Activated CD8-positive, alpha-beta memory T cell treated with anti-CD3 and anti-CD28 coated beads for 24 hours (primary cell): ENCODE measurements at regions not wholly inside any gene's neighbourhood (a gene's known extent, or its start where the extent isn't known, plus 50 kb on each side); places are given as distances from the start of the nearest gene placed in this dataset.

Experiments used
- DNase-seq: peaks from one replicate; pipeline ENCODE4 v3.0.0-alpha.2; 2020

DNA sequence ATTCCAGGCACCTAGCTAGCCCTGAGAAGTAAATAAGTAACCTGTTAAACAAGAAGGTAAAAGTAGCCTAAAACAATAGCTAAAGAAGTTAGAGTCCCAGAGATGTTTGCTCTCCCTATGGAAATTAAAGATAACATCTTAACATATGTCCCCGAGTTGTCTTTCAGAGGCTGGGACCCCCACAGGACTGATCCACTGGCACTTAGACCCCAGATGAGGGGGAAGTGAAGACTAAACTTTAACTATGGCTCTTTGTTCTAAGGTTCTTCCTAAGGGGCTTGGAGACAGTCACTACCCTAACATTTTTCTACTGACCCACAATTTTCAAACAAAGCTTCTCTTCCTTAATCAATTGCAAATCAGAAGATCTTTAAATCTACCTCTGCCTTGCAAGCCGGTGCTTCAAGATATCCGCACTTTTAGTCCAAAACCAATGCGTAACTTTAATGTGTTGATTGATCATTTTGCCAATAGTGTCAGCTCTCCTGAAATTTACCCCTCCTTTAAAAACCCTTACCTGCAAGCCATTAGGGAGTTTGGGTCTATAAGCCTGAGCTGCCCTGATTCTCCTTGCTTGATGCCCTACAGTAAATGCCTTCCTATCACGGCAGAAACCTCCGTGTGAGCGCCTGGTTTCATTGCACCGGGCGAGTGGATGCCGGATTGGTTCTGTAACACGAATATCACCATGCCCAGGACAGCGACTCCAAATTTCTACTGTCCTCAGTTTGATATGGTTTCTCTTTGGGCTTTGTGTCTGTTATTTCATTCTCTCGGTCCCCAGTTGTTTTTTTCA is 404.4 kb downstream of the SIPA1L2 start:
- DNase-seq: no peak

DNA sequence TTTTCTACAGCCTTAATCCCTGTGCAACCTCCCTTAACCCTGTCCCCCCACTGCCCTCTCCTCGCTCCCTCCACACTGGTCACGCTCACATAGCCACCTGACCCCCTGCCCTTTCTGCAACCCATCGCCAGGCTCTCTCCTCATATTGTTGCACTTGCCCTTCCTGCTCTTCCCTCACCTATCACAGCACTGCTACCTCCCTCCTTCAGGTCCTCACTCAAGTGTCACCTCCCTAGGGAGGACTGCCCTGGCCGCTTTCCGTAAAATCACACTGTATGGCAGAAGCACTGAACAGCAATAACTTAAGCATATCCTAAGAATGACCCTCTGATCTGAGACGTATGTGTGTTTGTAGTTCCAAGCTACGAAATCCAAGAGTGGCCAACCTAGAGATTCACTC is 406.0 kb downstream of the SIPA1L2 start:
- DNase-seq: no peak

DNA sequence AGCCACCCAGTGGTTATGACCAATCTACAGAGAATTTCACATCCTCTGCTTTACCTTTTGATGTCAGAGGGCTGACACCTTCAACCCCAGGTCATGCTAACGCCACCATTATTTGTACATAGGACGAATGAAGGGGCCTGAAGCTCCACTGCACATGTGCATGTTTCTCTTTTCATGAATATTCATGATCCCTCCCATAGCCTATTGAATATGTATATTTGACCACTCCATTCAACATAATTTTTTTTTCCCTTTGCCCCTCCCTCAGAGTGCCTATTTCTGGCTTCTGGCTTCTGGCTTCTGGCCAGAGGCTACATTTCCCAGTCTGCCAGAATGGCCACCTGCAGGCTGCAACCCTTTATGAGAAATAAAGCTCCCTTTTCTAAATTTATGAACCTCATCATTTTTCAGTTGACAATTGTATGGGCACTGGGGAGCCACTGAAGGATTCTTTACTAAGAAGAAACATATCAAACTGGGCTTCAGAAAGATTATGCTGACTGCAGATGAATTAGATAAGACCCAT is 406.7 kb downstream of the SIPA1L2 start:
- DNase-seq: no peak

DNA sequence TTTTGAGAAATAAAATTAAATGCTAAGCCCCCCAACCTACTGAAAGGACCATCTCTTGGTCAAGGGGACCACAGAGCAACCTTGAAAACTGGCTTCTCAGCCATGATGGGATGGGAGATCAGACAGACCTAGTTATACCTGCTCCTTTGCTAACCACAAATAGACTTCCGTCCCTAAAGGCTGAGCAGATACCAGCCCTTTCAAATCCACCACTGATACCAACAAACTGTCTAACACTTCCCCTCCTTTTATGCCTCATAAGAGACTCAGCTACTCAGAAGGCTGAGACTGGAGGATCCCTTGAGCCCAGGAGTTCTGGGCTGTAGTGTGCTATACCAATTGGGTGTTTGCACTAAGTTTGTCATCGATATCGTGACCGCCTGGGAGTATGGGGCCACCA is 407.3 kb downstream of the SIPA1L2 start:
- no peak for DNase-seq

DNA sequence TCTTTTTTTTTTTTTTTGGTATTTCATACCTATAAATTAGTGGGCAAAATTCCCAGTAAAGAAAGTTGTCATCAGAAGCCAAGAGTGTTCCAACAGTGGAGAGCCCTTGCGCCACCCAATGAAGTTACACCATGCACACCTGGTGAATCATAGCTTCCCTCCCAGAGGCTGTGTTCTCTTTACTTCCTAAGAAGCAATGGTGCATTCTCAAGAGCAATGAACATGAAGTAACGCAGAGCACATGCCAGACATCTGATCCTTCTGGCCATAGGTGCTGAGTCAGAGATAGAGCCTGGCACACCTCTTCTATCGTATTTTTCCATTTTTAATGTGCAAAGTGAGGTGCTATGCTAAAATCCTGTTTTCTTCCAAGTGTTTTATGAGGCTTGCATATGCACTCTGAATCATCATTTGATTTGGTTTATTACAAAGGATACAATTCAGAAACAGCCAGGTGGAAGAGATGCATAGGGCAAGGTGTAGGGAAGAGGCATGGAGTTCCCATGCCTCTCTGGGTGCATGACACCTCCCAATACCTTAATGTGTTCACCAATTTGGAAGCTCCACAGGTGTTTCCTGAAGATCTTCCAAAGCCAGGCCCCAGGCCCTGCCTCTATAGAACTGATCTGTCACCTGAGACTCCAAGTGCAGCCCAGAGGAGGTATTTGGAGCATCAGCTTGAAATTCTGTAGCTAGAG is 408.0 kb downstream of the SIPA1L2 start:
- DNase-seq: no peak

DNA sequence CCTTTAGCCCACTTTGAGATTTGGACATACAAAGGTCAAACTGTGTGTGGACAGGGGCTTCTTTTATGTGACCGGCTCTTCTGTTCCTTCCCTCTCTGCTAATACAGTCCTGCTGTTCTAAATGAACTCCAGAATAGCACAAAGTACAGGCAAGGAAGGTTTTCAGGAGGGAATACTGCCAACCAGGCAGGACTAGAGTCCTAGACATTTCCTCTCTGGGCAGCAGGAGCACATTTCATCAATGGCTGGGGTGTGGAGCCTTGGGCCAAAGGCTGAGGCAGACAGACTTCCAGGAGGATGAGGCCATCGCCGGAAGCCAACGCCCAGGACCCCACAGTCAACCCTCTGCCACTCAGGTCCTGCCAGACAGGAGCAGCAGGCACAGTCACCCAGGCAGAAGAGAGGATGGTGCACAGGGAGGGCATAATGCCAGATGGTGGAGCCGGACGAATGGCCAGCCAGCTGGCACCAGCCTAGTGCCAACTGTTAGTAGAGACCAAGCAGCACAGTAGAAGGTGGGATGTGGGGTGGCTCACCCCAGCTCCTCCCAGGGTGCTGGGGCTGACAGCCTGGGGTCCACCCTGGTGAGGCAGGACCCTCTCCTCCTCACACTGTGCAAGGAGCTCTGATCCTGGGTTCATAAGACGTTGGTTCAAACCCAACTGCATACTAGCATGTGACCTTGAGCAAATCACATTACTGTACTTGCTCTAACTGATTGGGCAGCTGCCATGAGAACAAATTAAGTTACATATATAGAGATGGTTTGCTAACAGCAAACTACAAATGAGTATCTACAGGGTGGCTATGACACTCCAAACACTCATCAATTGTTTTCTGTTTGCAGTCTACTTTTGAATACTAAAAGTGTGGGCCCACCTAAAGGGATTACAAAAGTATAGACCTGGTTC is 410.7 kb downstream of the SIPA1L2 start:
- no peak for DNase-seq

DNA sequence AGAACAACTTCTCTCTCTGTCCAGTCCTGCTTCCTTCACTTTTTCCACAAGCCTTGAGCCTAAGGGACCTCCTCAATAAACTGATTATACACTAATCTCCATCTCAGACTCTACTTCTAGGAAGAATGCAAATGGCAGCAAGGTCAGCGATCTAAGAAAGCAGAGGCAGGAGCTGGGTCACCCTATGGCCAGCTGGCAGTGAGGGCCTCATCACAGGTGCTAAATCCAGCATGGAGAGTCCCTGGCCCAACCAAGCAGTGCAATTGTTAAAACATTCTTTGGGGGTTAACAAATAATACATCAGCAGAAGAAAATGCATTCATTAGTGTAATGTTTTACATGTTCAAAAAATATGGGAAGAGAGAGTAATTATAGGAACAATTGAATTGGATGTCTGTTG is 416.0 kb downstream of the SIPA1L2 start:
- no peak for DNase-seq

DNA sequence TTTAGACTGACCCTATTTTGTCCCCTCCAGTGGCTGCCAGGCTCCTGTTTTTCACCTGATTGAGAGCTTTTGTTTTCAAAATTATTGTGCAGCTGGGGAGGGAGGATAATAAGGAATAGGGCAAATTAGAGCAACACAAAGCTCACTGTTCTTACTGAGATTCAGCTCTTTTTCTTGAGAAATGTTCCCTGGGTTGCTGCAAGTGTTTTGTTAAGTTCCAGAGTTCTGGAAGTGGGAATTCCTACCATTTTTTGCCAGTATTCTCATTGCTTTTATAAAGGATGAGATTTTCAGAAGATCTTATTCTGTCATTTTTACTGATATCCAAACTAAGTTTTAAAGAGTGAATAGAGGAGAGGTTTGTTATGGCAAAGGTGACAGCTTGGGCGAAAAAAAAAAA is 417.7 kb downstream of the SIPA1L2 start:
- DNase-seq: no peak

DNA sequence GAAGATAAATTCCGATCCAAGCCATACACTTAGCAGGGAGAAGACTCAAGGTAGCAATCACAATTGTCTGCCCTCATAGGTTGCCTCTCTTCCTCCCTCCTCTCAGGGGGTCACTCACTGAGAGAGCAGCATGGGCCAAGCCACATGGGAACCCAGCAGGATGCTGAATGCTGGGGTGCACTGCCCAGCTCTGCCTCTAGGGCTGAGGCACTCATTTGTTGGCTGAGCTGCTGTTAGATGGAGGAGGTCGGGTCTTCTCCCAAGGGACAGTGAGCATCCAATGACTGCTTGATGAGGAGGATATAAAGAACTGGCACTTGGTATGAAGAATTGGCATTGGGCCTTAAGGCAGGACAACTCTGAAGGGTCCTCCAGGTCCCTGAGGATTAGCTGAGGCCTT is 418.8 kb downstream of the SIPA1L2 start:
- DNase-seq: no peak

DNA sequence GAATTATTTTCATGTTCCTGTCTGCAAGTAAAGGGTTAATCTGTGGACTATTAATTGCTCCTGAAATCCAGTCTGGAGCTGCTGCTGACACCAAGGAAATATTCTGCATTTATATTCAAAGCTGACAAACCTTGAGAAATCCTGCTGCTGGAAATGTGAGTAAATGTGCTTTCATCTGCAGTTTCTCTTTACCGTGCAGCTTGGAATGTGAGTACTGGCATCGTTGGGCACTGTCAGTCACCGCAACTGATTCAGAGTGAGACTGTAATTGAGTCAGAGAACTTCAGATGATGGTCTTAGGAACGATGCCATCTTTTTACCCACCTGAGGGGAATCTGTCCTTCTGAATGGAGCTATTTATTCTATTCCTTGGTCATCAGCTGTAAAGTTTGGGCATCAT is 420.6 kb downstream of the SIPA1L2 start:
- DNase-seq: no peak

DNA sequence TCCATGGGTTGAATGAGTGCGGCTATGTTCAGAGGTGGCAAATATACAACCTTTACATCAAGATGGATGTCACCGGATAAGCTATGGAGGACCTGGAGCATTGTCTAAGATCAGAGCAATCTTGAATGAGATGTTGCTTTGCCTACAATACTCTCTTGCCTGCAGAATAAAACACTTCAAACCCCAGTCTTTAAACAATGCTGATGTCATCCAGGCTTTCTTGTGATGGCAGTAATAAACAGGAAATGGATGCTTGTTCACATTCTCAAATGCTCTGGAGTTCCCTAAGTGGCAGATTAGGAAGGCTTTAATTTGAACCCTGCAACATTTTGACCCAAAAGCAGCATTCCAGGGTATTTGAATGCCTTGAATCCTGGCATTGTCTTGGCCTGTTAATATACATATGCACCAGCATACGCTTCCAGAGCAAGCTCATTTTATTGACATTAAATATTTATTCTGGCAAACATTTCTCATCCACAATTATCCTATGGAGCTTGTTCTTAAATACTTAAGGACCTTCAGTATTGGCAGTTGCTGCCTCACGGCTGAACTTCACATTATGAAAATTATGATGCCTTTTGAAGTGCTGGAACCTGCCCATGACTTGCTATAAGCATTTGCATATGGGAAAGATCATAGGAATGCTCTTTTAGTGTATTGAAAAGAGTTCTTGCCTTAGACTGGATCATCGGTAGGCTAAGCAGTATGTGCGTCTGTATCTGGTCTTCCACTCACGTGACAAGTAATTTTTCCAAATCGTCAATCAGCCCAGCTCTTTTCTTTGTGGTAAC is 422.7 kb downstream of the SIPA1L2 start:
- no peak for DNase-seq

DNA sequence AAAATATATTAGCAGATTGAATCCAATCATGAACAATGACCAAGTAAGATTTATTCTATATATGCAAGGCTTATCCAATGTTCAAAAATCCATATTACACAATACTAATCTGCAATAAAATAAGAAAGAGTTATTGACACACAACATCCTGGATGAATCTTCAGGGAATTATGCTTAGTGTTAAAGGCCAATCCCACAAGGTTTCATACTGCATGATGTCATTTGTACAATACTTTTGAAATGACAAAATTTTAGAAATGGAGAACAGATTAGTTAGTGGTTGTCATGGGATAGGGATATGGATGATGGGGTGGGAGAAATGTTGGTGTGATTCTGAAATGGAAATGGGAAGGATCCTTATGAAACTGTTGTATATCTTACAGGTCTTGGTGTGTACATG is 425.7 kb downstream of the SIPA1L2 start:
- no peak for DNase-seq

DNA sequence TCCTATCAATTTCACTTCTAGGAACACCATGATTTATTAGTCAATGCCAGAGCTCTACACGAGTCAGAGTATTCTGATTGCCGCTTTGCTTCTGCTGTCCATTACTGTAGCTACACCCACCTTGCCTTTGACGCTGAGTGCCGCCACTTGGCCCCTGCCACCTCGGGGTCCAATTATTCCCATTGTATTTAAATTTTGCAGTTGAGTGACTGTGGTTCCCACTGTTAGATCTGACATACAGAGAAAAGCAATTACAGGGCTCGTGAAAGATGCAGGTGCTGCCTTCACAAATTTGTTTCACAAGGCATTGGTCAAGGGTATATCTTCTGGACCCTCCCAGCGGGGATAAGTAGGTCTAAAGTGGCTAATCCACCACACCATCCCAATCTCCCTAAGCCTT is 428.9 kb downstream of the SIPA1L2 start:
- no peak for DNase-seq

DNA sequence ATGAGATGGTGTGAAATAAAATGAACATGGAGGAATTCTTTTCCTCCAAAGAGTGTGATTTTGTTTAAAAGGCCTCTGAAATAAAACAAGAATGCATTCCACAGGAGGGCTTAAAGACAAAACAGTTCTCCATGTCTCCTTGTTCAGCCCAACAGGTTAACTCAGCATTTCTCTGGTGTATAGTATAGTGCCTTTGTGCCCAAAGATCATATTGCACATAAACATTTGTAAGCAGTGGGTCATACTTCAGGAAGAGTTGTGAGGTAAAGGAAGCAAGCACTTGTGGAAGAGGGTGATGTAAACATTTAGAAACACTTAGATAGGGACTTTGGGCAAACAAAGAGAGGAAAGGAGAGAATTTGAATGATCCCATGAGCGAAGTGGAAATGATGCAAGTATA is 433.9 kb downstream of the SIPA1L2 start:
- DNase-seq: no peak

DNA sequence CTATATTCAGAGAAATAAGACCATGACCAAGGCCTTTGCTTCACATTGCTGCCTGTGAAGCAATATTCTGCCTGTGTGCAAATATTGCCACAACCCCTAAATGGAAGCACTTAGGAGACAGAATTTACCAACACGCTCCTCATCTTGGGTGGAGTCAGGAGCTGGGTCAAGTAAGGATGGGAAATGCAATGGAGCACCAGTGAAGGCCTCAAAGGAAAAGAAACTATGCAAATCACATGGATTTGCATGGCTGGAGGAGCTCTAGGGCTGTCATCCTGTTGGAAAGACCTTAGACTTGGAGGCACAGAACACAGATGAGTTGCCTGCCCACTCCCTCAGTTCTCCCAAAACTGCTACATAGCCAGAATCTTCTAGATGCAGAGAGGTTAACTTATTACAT is 435.5 kb downstream of the SIPA1L2 start:
- DNase-seq: no peak

DNA sequence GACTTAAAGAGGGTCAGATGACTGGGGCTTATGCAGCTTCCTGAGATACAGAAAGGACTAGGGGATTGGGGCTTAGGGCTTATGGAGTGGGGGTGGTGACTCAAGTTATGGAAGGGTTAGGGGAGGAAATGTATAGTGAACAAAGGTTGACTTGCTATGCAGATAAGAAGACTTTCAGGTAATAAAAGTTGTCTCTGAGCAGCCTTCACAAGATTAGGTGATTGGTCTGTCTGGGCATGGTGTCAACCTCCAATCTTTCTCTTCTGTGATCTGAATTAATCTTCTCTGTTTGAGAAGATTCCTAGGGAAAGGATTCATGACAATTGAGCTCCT is 436.5 kb downstream of the SIPA1L2 start:
- DNase-seq: no peak

DNA sequence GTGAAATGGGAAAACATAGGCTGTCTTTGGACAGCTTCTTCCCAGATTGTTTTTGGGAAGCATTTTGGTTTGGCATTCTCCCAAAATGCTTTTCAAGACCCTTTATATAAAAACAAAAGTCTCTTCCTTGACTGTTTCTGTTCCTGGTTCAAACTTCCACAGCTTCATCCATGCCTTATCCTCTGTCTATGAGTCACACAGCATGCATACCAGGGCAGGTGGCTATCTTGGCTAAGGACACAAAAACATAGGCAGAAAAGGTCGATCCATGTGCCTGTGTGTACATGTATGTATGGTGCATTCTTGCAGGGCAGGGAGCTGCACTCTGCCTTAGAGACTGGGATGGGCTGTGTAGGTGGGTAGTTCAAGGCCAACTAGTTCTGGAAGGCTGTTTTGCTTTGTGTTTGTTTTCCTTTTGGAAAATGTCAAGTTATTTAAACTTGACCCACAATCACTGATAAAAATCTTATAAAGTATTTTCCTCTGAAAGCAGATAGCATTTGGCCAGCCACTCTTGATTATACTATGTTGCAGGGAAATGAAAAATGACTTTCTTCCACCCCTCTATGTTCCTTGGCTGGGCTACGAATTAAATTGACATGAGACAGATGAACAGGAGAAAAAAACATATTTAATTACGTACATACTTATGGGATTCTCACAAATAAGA is 437.0 kb downstream of the SIPA1L2 start:
- no peak for DNase-seq

DNA sequence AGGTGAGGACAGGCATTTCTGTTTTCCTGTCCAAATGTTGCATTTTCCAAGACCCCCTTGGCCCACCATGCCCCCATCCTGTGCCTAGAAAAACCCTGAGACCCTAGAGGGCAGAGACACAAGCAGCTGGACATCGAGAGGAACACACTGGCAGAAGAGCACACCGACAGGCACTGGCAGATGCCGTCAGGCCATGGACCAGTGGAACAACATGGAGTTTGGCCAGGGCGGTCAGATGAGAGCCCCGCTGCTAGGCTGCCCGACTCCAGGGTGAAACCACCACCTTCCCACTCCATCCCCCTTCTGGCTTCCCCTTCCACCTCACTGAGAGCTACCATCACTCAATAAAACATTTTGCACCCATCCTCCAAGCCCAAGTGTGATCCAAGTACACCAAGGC is 438.4 kb downstream of the SIPA1L2 start:
- no peak for DNase-seq

DNA sequence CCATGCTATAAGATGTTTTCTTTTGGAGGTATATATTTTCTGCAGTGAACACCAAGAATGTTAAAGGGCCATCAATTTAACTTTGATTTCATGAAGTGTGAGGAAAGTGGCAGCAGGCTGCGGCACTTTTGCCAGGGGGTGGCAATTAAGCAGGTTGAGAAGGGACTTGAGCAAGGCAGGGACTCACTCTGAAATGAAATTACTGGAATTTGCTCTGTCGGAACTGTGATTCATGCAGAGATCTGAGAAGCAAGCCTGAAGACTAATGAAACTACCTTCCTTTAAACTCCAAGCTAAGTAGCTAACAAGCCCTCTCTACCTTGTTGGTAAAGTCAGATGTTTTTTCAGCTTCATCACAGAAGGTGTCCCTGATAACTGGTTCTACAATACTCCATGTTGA is 441.6 kb downstream of the SIPA1L2 start:
- no peak for DNase-seq

DNA sequence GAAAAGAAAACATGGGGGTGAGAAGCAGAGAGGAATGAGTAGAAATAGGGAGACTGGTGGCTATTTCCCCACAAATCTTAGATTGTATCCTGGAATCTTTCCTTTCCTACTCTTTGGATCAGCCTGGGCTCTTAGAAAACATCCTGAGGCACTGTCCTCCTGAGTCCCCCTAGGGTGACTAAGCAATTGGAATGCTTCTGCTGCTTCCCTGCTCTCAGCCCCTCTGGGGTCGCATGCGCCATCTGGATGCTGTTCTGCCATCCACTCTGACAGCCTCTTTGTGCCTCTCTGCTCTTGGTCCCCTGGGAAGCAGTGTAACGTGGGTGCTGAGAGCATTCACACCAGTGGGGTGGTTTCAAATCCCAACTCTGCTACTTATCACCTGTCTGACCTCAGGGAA is 443.0 kb downstream of the SIPA1L2 start:
- no peak for DNase-seq

DNA sequence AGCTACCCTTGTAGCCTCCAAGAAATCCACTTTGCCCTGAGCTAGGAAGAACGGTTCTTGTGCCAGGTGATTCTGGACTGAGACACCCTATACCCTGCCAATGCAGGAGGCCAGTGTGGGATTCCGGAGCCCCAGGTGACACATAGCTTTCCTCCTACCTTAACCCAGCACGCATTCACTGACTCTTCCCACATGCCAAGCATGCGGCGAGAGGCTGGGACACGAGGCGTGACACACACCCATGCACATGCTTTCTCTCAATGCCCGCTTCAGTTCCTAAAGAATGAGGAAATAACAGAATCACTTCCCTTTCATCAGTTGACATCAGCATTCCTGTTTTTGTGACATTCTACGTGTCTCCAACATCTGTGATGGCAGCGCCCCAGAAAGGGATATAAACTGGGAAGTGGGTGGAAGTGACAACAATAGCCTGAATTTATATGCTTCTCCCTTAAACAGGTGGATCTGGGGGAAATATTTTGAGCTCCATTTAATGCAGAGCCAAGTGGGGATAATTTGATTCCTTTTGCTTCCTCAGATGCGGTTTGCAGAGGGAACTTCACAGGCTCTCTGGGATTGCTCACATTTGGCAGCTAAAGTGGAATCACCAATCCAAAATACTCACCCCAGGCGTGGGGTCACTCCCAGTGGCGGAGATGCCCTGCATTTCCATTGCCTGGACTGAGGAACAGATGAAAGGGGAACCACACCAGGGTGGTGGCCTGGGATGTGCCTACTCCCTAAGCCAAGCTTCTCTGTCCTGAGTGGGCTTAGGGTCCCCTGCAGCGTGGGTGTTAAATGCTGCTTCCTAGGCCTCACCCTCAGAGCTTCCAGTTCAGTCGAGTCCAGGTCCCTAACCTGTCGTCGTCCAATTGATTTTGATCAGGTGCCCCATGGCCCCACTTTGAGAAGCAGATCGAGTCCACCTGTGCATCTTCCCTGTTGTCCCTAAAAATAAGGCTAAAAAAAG is 445.1 kb downstream of the SIPA1L2 start:
- no peak for DNase-seq
